NCI-H2171 (cell line): ENCODE measurements at regions not wholly inside any gene's neighbourhood (a gene's known extent, or its start where the extent isn't known, plus 50 kb on each side); places are given as distances from the start of the nearest gene placed in this dataset.
"Not testable (repeated sequence)": the region's sequence is repeated elsewhere in the genome, so short reads cannot be mapped to it uniquely, and the experiment has no call there.

Source experiments
- DNase-seq: peaks from one replicate; lab custom pipeline; 2025; lab: John Stamatoyannopoulos, UW

GRCh38 chr3:59499954-59500353, 450.1 kb upstream of the CFAP20DC start:
- no peak for DNase-seq

GRCh38 chr3:59499000-59499399, 449.2 kb upstream of the CFAP20DC start:
- DNase-seq: no peak

DNA sequence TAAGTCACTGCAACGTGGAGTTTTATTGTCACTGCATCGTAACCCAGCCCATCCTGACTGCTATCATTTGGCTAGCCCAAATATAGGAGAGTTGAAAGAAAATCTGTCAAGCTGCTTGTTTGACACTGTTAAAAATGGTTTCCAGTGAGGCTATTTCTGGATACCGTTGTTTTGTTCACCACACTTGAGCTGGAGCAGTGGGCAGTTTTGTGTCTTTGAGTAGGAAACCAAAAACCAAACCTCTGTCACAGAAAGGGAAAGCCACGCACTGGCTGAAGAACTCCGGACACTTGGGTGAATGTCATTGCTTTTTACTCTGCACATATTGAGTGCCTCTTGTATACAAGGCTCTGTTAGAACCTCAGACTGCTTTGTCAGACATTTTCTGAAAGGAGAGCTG, 446.4 kb upstream of the CFAP20DC start:
- DNase-seq: no peak

GRCh38 chr3:59494969-59495368, 445.1 kb upstream of the CFAP20DC start:
- not testable (repeated sequence) for DNase-seq

- DNase-seq: no peak
Measured at GRCh38 chr3:59486520-59486919, 436.7 kb upstream of the CFAP20DC start.

DNA sequence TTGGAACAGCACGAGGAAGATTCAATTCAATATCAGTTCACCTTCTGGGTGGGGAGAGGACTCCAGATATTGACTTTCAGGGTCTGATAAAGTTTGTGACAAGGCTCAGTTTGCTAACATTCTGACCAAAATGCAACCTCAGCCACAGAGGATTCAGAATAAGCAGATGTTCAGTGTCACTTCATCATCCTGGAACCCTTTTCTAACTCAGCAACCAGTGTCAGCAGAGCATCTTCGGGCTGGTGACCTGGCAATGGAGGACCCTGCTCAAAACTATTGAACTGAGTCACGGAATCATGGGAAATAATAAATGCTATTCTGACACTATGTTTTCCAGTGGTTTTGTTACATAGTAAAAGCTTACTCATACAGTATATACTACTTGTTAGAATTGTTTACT, 433.4 kb upstream of the CFAP20DC start:
- no peak for DNase-seq

- no peak for DNase-seq
Measured at GRCh38 chr3:59482684-59483083, 432.9 kb upstream of the CFAP20DC start.

- DNase-seq: no peak
Measured at GRCh38 chr3:59481776-59482400, 432.1 kb upstream of the CFAP20DC start.

DNA sequence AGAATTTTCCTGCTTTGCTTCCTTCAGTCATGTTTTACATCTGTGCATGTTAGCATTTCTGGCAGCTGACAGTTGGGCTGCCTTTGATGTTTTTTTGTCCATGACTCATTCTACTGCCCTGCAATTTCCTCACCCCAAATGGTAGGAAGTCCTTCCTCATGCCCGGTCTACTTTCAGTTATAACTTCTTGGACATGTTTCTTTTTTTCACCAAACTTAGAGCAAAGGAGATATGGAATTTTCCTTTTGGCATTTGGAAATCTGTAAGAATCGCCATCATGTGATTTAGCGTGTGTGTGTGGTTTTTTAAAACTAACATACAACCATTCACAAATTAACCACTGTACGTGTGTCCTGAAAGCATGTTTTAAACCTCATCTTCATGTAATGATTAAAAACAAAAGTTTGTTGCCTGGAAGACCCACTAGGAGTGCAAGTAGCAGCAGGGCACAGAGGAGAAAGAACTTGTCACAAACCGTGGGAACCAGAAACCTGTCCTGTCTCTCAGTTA, 430.7 kb upstream of the CFAP20DC start:
- DNase-seq: no peak

GRCh38 chr3:59473636-59474035, 423.8 kb upstream of the CFAP20DC start:
- no peak for DNase-seq

GRCh38 chr3:59472541-59472940, 422.7 kb upstream of the CFAP20DC start:
- no peak for DNase-seq

GRCh38 chr3:59469948-59470723, 420.3 kb upstream of the CFAP20DC start:
- DNase-seq: no peak

GRCh38 chr3:59467476-59467875, 417.7 kb upstream of the CFAP20DC start:
- DNase-seq: no peak

DNA sequence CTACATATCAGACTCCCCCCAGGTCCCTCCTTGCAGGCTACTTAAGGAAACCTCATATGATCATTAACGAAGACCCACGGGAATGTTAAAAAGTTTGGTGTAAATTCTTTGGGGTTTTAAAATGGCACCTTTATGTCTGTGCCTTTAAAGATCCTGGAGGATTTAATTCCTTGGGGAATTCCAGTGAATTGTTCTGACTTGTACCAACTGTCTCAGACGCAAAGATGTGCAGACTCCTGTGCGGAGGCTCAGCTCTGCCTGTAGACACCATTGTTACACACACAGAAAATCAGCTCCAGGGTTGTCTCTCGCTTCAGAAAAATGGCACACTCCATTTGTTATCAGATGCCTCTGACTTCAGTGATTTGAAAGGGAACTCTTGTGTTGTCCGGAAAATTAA, 414.4 kb upstream of the CFAP20DC start:
- DNase-seq: no peak

DNA sequence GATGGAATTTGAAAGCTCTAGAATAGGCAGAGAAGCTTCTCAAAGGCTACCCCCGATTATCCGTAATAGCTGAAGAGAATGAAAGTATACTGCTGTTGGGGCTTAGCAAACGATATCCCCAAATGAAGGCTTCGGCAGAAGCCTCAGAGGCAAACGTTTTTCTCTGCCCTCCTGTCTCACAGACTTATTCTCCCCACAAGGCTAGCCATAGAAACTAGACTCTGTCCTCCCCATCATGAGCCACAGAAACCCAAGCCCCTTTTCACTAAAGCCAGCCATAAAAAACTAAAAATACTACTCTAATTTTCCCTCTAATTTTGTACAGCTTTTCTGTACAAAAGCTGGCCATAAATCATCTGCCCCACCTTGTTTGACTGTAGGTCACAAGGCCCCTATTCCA, 413.4 kb upstream of the CFAP20DC start:
- no peak for DNase-seq

DNA sequence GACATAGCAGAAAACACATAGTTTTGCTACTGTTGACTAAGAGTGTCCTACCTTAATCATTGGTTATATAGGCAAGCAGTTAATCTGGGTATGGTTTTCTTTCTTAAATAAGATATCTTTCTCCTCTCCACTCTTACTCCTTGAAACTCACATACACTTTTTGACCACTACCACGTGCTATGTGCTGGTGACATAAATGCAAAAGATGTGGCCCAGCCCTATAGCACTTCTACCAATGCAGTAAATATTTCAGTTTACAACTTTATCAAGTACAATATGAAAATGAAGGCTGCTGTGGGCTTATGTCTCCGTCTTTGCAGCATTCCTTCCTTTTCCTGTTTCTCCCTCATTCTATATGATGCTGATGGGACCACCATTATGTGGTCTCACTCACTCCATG, 410.2 kb upstream of the CFAP20DC start:
- DNase-seq: no peak

- DNase-seq: no peak
Measured at GRCh38 chr3:59456852-59457485, 407.1 kb upstream of the CFAP20DC start.

DNA sequence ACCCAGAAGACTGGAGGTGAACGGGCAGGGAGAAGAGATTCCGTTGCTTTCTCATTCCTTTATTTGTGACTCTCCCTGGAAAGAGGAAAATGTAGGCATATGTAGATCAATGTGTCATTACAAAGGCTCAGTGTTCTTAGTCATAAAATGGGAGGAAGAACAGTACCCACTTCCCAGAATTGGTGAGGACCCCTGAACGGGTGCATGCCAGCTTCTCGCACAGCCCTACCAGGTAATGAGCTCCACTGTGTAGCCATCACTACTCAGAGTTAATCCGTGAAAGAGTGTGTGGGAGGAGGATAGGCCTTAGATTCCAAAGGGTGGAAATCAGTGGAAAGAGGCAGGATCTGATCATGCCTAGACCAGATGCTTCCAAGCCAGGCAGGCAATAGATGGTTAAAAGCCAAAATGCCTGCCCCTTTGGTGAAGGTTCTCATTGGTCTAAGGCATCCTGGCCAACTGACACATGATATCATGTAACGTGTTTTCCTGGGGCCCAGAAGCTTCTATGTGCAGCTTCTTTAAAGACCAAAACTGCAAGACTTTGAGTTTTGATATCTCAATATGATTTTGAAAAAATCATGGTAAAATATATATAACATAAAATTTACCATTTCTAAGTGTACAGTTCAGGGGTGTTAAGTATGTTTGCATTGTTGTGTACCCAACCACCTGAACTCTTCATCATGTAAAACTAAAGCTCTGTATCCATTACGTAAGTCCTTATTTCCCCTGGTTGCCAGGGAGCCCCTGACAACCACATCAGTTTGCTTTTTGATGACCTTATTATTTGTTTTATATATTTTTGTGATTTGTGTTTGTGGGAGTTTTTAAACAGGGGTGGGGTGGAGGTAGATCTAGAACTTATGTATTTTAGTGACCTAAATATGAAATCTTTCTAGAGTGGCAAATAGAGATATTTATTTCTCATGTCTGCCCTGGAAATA, 402.2 kb upstream of the CFAP20DC start:
- no peak for DNase-seq

DNA sequence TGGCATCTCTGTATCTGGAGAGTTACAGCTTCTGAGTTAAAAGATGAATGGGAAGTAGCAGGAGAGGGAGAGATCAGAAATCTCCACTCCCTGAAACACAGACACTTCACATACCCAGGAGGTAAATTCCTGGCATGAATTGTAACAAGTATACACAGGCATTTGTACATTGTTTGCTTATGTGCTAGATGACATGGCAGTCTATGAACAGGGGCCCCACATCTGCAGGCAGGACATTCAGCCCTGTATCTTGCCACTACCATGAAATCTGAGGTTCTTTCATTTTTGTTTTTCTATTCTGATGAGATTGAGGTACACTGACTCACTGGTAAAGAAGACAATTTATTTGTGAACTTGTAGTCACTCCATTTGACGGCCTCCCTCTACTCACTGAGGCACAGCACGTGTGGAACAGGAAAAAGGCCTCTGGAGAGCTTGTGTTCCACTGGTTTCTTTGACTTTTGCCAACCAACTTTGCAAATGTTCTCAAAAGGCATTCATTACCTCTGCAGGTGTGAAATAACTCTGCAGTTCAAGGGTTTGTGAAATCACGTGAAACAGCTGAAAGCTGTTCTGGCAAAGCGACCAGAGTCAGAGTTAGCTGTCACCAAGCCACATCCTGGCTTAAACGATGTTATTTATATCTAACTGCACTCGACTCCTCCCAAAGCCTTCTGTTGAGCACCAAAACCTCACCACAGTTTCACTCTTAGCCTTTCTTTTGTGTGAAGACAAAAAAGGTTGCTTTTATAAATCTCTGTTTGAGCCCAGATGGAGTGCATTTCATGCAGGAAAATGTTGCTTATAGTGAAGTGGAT, 401.3 kb upstream of the CFAP20DC start:
- no peak for DNase-seq

DNA sequence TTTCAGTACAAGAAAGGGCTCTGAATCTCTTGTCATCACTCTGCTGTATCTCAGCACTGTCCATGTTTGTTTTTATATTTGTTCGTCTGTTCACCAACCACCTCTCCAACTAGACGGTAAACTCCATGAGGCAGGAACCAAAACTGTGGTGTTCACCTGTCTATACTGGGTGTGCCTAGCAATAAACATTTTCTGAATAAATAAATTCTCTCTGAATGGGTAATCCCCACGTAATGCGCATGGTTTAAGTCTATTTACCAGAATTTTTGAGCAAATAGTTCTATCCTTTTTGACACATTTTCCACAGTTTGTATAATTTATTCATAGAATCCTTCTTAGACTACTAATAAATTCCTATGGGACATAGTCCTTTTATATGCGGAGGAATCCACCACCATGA, 400.6 kb upstream of the CFAP20DC start:
- no peak for DNase-seq
